ENCODE measurements at regions not wholly inside any gene's neighbourhood (a gene's known extent, or its start where the extent isn't known, plus 50 kb on each side); places are given as distances from the start of the nearest gene placed in this dataset.

DNA sequence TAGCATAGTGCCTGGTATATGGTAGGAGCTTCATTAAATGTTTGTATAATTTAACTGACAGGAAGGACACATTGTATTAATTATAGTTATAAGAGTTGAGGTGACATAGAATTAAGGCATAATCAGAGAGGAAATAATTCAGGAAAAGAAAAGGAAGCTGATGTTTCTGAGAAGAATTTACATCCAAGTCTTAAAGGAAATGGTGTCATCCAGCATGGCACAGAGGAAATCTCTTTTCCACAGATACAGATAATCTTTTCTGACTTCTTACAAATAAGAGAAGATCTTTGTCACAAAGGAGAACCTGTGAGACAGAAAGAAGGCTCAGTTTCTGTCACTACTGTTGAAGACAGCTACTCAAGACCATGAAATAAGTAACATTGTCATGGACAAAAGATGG lies 222.5 kb downstream of the GJA1 start:
- no peaks in the 10 kb centered on the region for H3K4me1 Mint-ChIP-seq
- no peak overlapping the region for H3K27ac Mint-ChIP-seq
- H3K36me3 Mint-ChIP-seq (ENCODE audit: low read depth), result no peaks in the 10 kb centered on the region
- DNase-seq (no peak), ATAC-seq (ENCODE audit: low read depth) (no peak)
- POLR2A ChIA-PET, result no interaction called here
- CTCF ChIA-PET, result no interaction called here
- H3K4me3 Mint-ChIP-seq, result no peak overlapping the region
- no peaks in the 10 kb centered on the region for H3K9me3 Mint-ChIP-seq
- TF ChIP-seq, protein P1, sequence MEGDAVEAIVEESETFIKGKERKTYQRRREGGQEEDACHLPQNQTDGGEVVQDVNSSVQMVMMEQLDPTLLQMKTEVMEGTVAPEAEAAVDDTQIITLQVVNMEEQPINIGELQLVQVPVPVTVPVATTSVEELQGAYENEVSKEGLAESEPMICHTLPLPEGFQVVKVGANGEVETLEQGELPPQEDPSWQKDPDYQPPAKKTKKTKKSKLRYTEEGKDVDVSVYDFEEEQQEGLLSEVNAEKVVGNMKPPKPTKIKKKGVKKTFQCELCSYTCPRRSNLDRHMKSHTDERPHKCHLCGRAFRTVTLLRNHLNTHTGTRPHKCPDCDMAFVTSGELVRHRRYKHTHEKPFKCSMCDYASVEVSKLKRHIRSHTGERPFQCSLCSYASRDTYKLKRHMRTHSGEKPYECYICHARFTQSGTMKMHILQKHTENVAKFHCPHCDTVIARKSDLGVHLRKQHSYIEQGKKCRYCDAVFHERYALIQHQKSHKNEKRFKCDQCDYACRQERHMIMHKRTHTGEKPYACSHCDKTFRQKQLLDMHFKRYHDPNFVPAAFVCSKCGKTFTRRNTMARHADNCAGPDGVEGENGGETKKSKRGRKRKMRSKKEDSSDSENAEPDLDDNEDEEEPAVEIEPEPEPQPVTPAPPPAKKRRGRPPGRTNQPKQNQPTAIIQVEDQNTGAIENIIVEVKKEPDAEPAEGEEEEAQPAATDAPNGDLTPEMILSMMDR (IDR thresholded peaks at IDR 0.05), result no peak
- H3K27me3 Mint-ChIP-seq, result no peaks in the 10 kb centered on the region
- intact Hi-C loops (cut with micrococcal nuclease), result no loop called here

DNA sequence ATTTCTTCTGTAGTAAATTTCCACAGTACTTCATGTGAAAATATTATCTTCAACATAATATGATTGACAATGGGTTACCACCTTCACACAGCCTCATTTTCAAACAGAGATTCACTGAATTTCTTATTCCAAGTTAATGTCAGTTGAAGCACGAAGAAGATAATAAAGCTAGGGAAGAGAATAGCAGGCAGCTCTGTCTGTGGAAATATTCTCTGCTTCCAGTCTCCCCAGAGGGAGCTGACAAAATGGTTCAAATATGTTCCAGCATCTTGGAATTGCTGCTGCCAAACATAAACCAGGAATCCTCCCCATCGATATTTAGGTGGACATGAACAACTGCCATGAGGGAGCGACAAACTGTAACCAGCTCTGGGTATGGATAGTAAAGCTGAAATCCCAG lies 224.8 kb downstream of the GJA1 start:
- DNase-seq (no peak), ATAC-seq (ENCODE audit: low read depth) (no peak)
- intact Hi-C loops (cut with micrococcal nuclease), result no loop called here
- Mint-ChIP-seq H3K27me3 (no peaks in the 10 kb centered on the region), H3K36me3 (ENCODE audit: low read depth) (no peaks in the 10 kb centered on the region), H3K9me3 (no peaks in the 10 kb centered on the region), H3K4me1 (no peaks in the 10 kb centered on the region), H3K4me3 (no peak overlapping the region), H3K27ac (no peak overlapping the region)
- CTCF ChIA-PET, result no interaction called here
- TF ChIP-seq, protein P1 (IDR thresholded peaks at IDR 0.05), result no peak
- POLR2A ChIA-PET, result no interaction called here

DNA sequence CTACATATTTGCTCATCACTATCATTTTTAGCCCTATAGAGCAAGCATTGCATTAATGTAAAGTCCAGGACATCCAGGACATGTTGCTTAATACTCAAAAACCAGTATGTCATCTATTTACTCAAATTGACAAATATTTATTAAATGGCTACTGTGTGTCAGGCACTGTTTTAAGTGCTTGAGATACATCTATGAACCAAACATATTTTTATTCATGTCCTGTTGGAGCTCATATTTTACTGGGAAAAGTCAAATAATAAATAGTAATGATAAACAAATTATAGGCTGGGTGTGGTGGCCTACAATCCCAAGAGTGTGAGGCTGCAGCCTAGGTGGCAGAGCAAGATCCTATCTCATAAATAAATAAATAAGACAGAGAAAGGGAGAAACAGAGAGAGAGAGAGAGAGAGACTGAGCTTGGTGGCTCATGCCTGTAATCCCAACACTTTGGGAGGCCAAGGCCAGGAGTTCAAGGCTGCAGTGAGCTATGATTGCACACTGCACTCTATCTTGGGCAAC lies 227.9 kb downstream of the GJA1 start:
- Mint-ChIP-seq H3K36me3 (ENCODE audit: low read depth) (no peaks in the 10 kb centered on the region), H3K4me1 (no peaks in the 10 kb centered on the region), H3K4me3 (no peak overlapping the region), H3K27ac (no peak overlapping the region), H3K27me3 (no peaks in the 10 kb centered on the region), H3K9me3 (no peaks in the 10 kb centered on the region)
- intact Hi-C loops (cut with micrococcal nuclease), result no loop called here
- TF ChIP-seq, protein P1 (IDR thresholded peaks at IDR 0.05), result no peak
- ChIA-PET CTCF (no interaction called here), POLR2A (no interaction called here)
- no peak for DNase-seq
- no peak for ATAC-seq (ENCODE audit: low read depth)

DNA sequence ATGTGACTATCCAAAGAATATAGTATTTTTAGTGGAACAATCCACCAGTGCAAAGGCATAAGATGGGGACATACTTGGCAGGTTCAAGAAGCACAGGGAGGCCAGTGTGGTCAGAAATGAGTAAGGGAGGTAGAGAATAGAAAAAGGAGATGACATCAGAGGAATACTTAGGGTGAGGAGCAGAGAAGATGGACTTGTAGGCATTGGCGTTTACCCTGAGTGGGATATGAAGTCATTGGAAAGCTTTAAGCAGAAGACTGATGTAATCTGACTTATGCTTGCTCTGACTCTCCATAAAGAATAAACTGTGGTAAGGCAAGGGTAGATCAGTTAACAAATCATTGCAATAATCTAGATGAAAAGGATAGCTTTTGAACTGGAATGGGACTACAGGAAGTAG lies 228.7 kb downstream of the GJA1 start:
- no peak for DNase-seq
- TF ChIP-seq, protein P1 (IDR thresholded peaks at IDR 0.05), result no peak
- Mint-ChIP-seq H3K36me3 (ENCODE audit: low read depth) (no peaks in the 10 kb centered on the region), H3K4me1 (no peaks in the 10 kb centered on the region), H3K27ac (no peak overlapping the region), H3K4me3 (no peak overlapping the region), H3K27me3 (no peaks in the 10 kb centered on the region), H3K9me3 (no peaks in the 10 kb centered on the region)
- intact Hi-C loops (cut with micrococcal nuclease), result no loop called here
- ChIA-PET POLR2A (no interaction called here), CTCF (no interaction called here)
- ATAC-seq (ENCODE audit: low read depth), result no peak

DNA sequence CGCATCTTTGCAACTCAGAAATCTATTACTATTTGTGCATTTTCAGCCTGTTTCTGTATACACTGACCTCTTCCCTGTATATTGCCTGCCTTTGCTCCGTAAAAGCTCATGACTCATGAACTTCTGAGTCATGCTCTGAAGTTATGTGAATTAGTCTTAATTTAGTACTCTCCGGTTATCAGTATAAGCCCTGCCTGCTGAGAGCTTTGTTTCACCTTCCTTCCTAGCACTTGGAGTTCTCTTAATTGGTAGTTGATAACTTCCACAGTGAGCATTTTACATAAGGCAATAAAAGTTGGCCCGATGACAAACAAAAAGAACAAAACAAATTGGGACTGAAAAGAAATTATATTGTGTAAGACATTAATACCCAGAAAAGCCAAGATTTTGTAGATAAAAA lies 231.4 kb downstream of the GJA1 start:
- H3K4me3 Mint-ChIP-seq, result no peak overlapping the region
- POLR2A ChIA-PET, result no interaction called here
- no peak for ATAC-seq (ENCODE audit: low read depth)

More for the DNA sequence above, 231.4 kb downstream of the GJA1 start:
- Mint-ChIP-seq H3K4me1 (no peaks in the 10 kb centered on the region), H3K9me3 (no peaks in the 10 kb centered on the region), H3K27me3 (no peaks in the 10 kb centered on the region), H3K36me3 (ENCODE audit: low read depth) (no peaks in the 10 kb centered on the region), H3K27ac (no peak overlapping the region)
- intact Hi-C loops (cut with micrococcal nuclease), result no loop called here
- DNase-seq, result no peak
- CTCF ChIA-PET, result no interaction called here
- TF ChIP-seq, protein P1 (IDR thresholded peaks at IDR 0.05), result no peak

All from activated B cell treated with CpG ODN at 0.5 μM for 24 hours (primary cell).